ENCODE measurements at regions not wholly inside any gene's neighbourhood (a gene's known extent, or its start where the extent isn't known, plus 50 kb on each side); places are given as distances from the start of the nearest gene placed in this dataset.

DNA sequence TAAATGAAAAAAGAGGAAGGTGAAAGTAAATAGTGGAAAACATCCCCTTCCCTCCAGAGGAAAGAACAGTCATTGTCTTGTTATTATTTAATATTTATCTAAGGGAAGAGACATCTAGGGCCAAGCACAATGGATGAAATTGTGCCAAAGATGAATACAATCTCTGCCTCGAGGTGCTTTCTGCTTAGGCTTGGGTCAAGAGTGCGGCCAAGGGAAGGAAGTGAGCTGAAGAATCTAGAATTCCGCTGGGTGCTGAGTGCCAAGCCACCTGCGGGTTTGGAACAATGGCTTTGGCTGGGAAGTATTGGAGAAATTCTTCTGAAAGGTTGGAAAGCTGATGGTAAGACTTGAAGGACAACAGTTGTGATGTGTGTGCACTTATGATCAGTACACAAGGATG lies 531.3 kb upstream of the FZD8 start:
- no peaks in the 10 kb centered on the region for H3K79me2 ChIP-seq (ENCODE audit: insufficient read depth, low read length)
- H3K4me2 ChIP-seq (ENCODE audit: low read depth, low read length, poor library complexity, severe bottlenecking) = no peak overlapping the region
- H2AFZ ChIP-seq (ENCODE audit: low read length) = no peak overlapping the region
- no peaks in the 10 kb centered on the region for H3F3A ChIP-seq (ENCODE audit: low read depth)
- no peaks in the 10 kb centered on the region for H3K36me3 ChIP-seq (ENCODE audit: insufficient read depth, low read length)
- H4K20me1 ChIP-seq (ENCODE audit: insufficient read depth, low read length, poor library complexity, severe bottlenecking) = no peaks in the 10 kb centered on the region
- no peak for TF ChIP-seq EZH2phosphoT487 (IDR thresholded peaks at IDR 0.05; ENCODE audit: borderline replicate concordance)
- TF ChIP-seq, protein P1, sequence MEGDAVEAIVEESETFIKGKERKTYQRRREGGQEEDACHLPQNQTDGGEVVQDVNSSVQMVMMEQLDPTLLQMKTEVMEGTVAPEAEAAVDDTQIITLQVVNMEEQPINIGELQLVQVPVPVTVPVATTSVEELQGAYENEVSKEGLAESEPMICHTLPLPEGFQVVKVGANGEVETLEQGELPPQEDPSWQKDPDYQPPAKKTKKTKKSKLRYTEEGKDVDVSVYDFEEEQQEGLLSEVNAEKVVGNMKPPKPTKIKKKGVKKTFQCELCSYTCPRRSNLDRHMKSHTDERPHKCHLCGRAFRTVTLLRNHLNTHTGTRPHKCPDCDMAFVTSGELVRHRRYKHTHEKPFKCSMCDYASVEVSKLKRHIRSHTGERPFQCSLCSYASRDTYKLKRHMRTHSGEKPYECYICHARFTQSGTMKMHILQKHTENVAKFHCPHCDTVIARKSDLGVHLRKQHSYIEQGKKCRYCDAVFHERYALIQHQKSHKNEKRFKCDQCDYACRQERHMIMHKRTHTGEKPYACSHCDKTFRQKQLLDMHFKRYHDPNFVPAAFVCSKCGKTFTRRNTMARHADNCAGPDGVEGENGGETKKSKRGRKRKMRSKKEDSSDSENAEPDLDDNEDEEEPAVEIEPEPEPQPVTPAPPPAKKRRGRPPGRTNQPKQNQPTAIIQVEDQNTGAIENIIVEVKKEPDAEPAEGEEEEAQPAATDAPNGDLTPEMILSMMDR (conservative IDR thresholded peaks at IDR 0.05; ENCODE audit: low read length) = no peak
- H3K27me3 ChIP-seq (ENCODE audit: insufficient read depth, low read length, poor library complexity, severe bottlenecking) = no peaks in the 10 kb centered on the region
- no peaks in the 10 kb centered on the region for H3K9me2 ChIP-seq (replicated peaks; ENCODE audit: low read depth, low read length)
- no peaks in the 10 kb centered on the region for H3K9me3 ChIP-seq (ENCODE audit: insufficient read depth, low read depth, low read length)
- H3K4me1 ChIP-seq (ENCODE audit: insufficient read depth, low read length, poor library complexity, severe bottlenecking) = no peaks in the 10 kb centered on the region
- no peak overlapping the region for H3K4me3 ChIP-seq (ENCODE audit: low read length, poor library complexity, severe bottlenecking)
- H3K9ac ChIP-seq (ENCODE audit: low read depth, low read length, poor library complexity, severe bottlenecking) = no peak overlapping the region

DNA sequence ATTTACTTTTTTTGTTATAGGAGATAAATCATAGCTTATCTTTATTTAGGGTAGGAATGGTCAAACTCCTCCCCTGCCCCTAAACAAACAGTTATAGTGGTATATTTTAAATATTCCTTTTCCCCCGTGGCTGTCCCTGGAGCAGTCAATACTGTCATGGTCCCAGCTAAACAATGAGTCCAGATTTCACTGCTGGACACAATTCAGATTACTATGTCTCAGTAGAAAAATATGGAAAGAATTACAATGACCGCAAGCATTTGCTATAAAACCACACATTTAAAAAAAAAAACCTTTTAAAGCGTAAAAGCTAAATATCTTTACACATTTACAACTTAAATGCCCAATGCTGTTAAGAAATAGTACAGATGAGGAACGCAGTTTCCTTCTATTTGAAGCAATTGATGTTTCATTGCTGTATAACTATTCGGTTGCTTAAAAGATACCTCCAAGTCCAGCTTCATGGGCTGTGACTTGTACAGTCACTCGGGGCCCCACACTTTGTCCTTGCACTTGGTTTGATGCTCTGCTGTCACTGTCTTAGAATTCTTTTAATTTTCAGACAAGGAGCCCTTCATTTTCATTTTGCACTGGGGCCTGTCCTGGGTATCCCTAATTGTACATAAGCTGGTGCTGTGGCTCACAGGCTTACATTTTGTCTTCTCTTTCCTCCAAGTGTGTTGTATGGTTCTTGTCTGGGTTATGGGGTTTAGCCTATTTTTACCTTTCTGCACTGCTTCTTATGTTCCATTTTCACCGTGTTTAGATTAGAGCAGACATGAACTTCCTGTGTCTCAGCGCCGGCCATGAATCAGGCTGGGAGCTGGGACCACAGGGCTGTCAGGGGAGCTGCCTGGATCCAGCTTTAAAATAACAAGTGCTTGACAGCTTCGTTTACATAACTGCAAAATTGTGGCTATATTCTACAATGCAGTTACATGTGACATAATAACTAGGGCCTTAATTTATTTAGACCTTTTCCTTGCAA lies 530.2 kb upstream of the FZD8 start:
- H3K27me3 ChIP-seq (ENCODE audit: insufficient read depth, low read length, poor library complexity, severe bottlenecking) = no peaks in the 10 kb centered on the region
- H2AFZ ChIP-seq (ENCODE audit: low read length) = no peak overlapping the region
- no peaks in the 10 kb centered on the region for H3F3A ChIP-seq (ENCODE audit: low read depth)
- H4K20me1 ChIP-seq (ENCODE audit: insufficient read depth, low read length, poor library complexity, severe bottlenecking) = no peaks in the 10 kb centered on the region
- no peak overlapping the region for H3K4me3 ChIP-seq (ENCODE audit: low read length, poor library complexity, severe bottlenecking)
- H3K36me3 ChIP-seq (ENCODE audit: insufficient read depth, low read length) = no peaks in the 10 kb centered on the region
- no peaks in the 10 kb centered on the region for H3K79me2 ChIP-seq (ENCODE audit: insufficient read depth, low read length)
- H3K9me2 ChIP-seq (replicated peaks; ENCODE audit: low read depth, low read length) = no peaks in the 10 kb centered on the region
- no peaks in the 10 kb centered on the region for H3K9me3 ChIP-seq (ENCODE audit: insufficient read depth, low read depth, low read length)
- H3K9ac ChIP-seq (ENCODE audit: low read depth, low read length, poor library complexity, severe bottlenecking) = no peak overlapping the region
- TF ChIP-seq EZH2phosphoT487 (IDR thresholded peaks at IDR 0.05; ENCODE audit: borderline replicate concordance) = no peak
- TF ChIP-seq, protein P1 (conservative IDR thresholded peaks at IDR 0.05; ENCODE audit: low read length) = no peak
- H3K4me2 ChIP-seq (ENCODE audit: low read depth, low read length, poor library complexity, severe bottlenecking) = no peak overlapping the region
- no peaks in the 10 kb centered on the region for H3K4me1 ChIP-seq (ENCODE audit: insufficient read depth, low read length, poor library complexity, severe bottlenecking)

DNA sequence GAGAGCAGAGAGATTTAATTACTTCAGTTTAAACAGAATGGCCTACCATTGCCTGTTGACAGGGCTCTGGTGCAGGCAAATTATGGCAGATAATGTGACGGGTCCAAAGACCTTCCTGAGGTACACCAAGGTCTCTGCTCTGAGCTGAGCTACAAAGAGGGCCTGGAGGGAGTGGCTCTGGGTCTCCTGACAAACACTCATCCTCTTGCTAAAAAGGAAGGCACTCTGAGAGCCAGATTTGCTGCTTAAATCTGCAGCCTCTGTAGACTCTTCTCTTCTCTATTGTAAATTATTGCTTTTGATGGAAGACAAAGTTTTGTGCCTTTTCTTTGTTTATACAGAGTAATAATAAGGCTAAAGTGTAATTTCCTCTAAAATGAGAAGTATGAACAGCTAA lies 529.5 kb upstream of the FZD8 start:
- Histone ChIP-seq H3K36me3 (ENCODE audit: insufficient read depth, low read length) (no peaks in the 10 kb centered on the region), H3K4me1 (ENCODE audit: insufficient read depth, low read length, poor library complexity, severe bottlenecking) (no peaks in the 10 kb centered on the region), H3K9me3 (ENCODE audit: insufficient read depth, low read depth, low read length) (no peaks in the 10 kb centered on the region), H3K9me2 (replicated peaks; ENCODE audit: low read depth, low read length) (no peaks in the 10 kb centered on the region), H3K4me3 (ENCODE audit: low read length, poor library complexity, severe bottlenecking) (no peak overlapping the region), H4K20me1 (ENCODE audit: insufficient read depth, low read length, poor library complexity, severe bottlenecking) (no peaks in the 10 kb centered on the region), H2AFZ (ENCODE audit: low read length) (no peak overlapping the region), H3K27me3 (ENCODE audit: insufficient read depth, low read length, poor library complexity, severe bottlenecking) (no peaks in the 10 kb centered on the region), H3K79me2 (ENCODE audit: insufficient read depth, low read length) (no peaks in the 10 kb centered on the region), H3F3A (ENCODE audit: low read depth) (no peaks in the 10 kb centered on the region), H3K4me2 (ENCODE audit: low read depth, low read length, poor library complexity, severe bottlenecking) (no peak overlapping the region), H3K9ac (ENCODE audit: low read depth, low read length, poor library complexity, severe bottlenecking) (no peak overlapping the region)
- TF ChIP-seq, protein P1 (conservative IDR thresholded peaks at IDR 0.05; ENCODE audit: low read length) = no peak
- no peak for TF ChIP-seq EZH2phosphoT487 (IDR thresholded peaks at IDR 0.05; ENCODE audit: borderline replicate concordance)

All from Loucy (cell line).